ENCODE measurements at regions not wholly inside any gene's neighbourhood (a gene's known extent, or its start where the extent isn't known, plus 50 kb on each side); places are given as distances from the start of the nearest gene placed in this dataset.

GRCh38 chr4:100797791-100798190, 280.0 kb upstream of the EMCN start:
- TF ChIP-seq, protein P1, sequence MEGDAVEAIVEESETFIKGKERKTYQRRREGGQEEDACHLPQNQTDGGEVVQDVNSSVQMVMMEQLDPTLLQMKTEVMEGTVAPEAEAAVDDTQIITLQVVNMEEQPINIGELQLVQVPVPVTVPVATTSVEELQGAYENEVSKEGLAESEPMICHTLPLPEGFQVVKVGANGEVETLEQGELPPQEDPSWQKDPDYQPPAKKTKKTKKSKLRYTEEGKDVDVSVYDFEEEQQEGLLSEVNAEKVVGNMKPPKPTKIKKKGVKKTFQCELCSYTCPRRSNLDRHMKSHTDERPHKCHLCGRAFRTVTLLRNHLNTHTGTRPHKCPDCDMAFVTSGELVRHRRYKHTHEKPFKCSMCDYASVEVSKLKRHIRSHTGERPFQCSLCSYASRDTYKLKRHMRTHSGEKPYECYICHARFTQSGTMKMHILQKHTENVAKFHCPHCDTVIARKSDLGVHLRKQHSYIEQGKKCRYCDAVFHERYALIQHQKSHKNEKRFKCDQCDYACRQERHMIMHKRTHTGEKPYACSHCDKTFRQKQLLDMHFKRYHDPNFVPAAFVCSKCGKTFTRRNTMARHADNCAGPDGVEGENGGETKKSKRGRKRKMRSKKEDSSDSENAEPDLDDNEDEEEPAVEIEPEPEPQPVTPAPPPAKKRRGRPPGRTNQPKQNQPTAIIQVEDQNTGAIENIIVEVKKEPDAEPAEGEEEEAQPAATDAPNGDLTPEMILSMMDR (IDR thresholded peaks at IDR 0.05) = no peak
- no peak for TF ChIP-seq POLR2A (IDR thresholded peaks at IDR 0.05)

Data from right lobe of liver (tissue), 4 donors.